ENCODE measurements at regions not wholly inside any gene's neighbourhood (a gene's known extent, or its start where the extent isn't known, plus 50 kb on each side); places are given as distances from the start of the nearest gene placed in this dataset.

- no peak for DNase-seq
Observed at GRCh38 chr5:4907571-4907970, 232.6 kb upstream of the ADAMTS16 start.

GRCh38 chr5:4909086-4909485, 231.0 kb upstream of the ADAMTS16 start:
- no peak for DNase-seq

GRCh38 chr5:4911646-4912403, 228.3 kb upstream of the ADAMTS16 start:
- no peak for DNase-seq

- no peak for DNase-seq
Observed at GRCh38 chr5:4921929-4922328, 218.2 kb upstream of the ADAMTS16 start.

- DNase-seq, result no peak
Observed at GRCh38 chr5:4924577-4924976, 215.6 kb upstream of the ADAMTS16 start.

- no peak for DNase-seq
Observed at GRCh38 chr5:4927097-4927496, 213.0 kb upstream of the ADAMTS16 start.

GRCh38 chr5:4928409-4928808, 211.7 kb upstream of the ADAMTS16 start:
- DNase-seq, result no peak

GRCh38 chr5:4929092-4929655, 211.0 kb upstream of the ADAMTS16 start:
- no peak for DNase-seq

- DNase-seq, result no peak
Observed at GRCh38 chr5:4939042-4939781, 200.9 kb upstream of the ADAMTS16 start.

GRCh38 chr5:4941161-4941560, 199.0 kb upstream of the ADAMTS16 start:
- DNase-seq, result no peak

GRCh38 chr5:4941957-4942830, 197.9 kb upstream of the ADAMTS16 start:
- peak in 3 of 4 experiments; percentile 14 to 30 (median 18) for DNase-seq

GRCh38 chr5:4942831-4943178, 197.3 kb upstream of the ADAMTS16 start:
- DNase-seq, result no peak

- DNase-seq, result no peak
Observed at GRCh38 chr5:4945296-4945695, 194.8 kb upstream of the ADAMTS16 start.

- DNase-seq, result no peak
Observed at GRCh38 chr5:4947106-4947505, 193.0 kb upstream of the ADAMTS16 start.

- no peak for DNase-seq
Observed at GRCh38 chr5:4947893-4948536, 192.1 kb upstream of the ADAMTS16 start.

- no peak for DNase-seq
Observed at GRCh38 chr5:4949108-4949507, 191.0 kb upstream of the ADAMTS16 start.

GRCh38 chr5:4953576-4953975, 186.6 kb upstream of the ADAMTS16 start:
- no peak for DNase-seq

- DNase-seq, result no peak
Observed at GRCh38 chr5:4954048-4954447, 186.1 kb upstream of the ADAMTS16 start.

GRCh38 chr5:4963265-4963664, 176.9 kb upstream of the ADAMTS16 start:
- DNase-seq, result no peak

GRCh38 chr5:4969351-4969750, 170.8 kb upstream of the ADAMTS16 start:
- DNase-seq, result no peak

- DNase-seq, result no peak
Observed at GRCh38 chr5:4970171-4970570, 170.0 kb upstream of the ADAMTS16 start.

GRCh38 chr5:4976902-4977301, 163.2 kb upstream of the ADAMTS16 start:
- DNase-seq, result no peak
